CD4-positive, CD25-positive, alpha-beta regulatory T cell (primary cell): ENCODE measurements at regions not wholly inside any gene's neighbourhood (a gene's known extent, or its start where the extent isn't known, plus 50 kb on each side); places are given as distances from the start of the nearest gene placed in this dataset.

Experiments used
- ATAC-seq, 2 donors: fragments of 150-1000 bp; cut with Tn5 transposase; one replicate each; pipeline ENCODE4 v1.10.0; 2021; ENCODE audit warnings: low read depth in 2 of 2, moderate number of reproducible peaks in 2 of 2, moderate library complexity in 1 of 2
- DNase-seq, 3 donors: peaks; one replicate each; pipeline versions ENCODE4 v3.0.0 to v3.0.0-alpha.2; 2012 to 2022; ENCODE audit warnings: mixed read lengths in 1 of 3
- H3K27ac ChIP-seq: one replicate; pipeline ENCODE4 v1.7.0; 2013; ENCODE audit warnings: mild to moderate bottlenecking, low read length; ENCODE audit not compliant: insufficient read depth, poor library complexity, severe bottlenecking
- H3K27me3 ChIP-seq: one replicate; pipeline ENCODE4 v1.7.0; 2013; ENCODE audit warnings: low read length; ENCODE audit not compliant: control insufficient read depth, insufficient read depth
- H3K36me3 ChIP-seq: one replicate; pipeline ENCODE4 v1.7.0; 2013; ENCODE audit warnings: mild to moderate bottlenecking, low read length, moderate library complexity; ENCODE audit not compliant: control insufficient read depth, insufficient read depth
- H3K4me1 ChIP-seq: 2 replicates; pipeline ENCODE4 v1.7.0; 2013; ENCODE audit warnings: mild to moderate bottlenecking, low read length; ENCODE audit not compliant: insufficient read depth, control insufficient read depth, poor library complexity, severe bottlenecking
- H3K4me3 ChIP-seq: one replicate; pipeline ENCODE4 v1.7.0; 2013; ENCODE audit warnings: low read depth, mild to moderate bottlenecking, low read length, moderate library complexity
- H3K9me3 ChIP-seq, 2 experiments: 1 replicate in 1 of 2; 2 replicates in 1 of 2; pipeline ENCODE4 v1.7.0; 2013; ENCODE audit warnings: low read length in 2 of 2, mild to moderate bottlenecking in 1 of 2, moderate library complexity in 1 of 2; ENCODE audit not compliant: control insufficient read depth in 2 of 2
- H3K27ac Mint-ChIP-seq, 3 donors: one replicate each; pipeline ENCODE4 v1.8.0; 2020 to 2022; ENCODE audit warnings: mild to moderate bottlenecking in 3 of 3, mixed read lengths in 3 of 3, moderate library complexity in 2 of 3
- H3K27me3 Mint-ChIP-seq: one replicate; pipeline ENCODE4 v1.8.0; 2022; ENCODE audit warnings: mild to moderate bottlenecking, mixed read lengths
- H3K36me3 Mint-ChIP-seq: one replicate; pipeline ENCODE4 v1.8.0; 2020; ENCODE audit warnings: mixed read lengths
- H3K4me1 Mint-ChIP-seq, 4 donors: one replicate each; pipeline ENCODE4 v1.8.0; 2020 to 2022; ENCODE audit warnings: mixed read lengths in 4 of 4, mild to moderate bottlenecking in 1 of 4
- H3K4me3 Mint-ChIP-seq, 4 donors: one replicate each; pipeline ENCODE4 v1.8.0; 2020 to 2022; ENCODE audit warnings: mild to moderate bottlenecking in 4 of 4, mixed read lengths in 4 of 4, moderate library complexity in 3 of 4
- H3K9me3 Mint-ChIP-seq, 7 donors: one replicate each; pipeline ENCODE4 v1.8.0; 2020 to 2022; ENCODE audit warnings: mixed read lengths in 7 of 7, mild to moderate bottlenecking in 3 of 7, moderate library complexity in 2 of 7

DNA sequence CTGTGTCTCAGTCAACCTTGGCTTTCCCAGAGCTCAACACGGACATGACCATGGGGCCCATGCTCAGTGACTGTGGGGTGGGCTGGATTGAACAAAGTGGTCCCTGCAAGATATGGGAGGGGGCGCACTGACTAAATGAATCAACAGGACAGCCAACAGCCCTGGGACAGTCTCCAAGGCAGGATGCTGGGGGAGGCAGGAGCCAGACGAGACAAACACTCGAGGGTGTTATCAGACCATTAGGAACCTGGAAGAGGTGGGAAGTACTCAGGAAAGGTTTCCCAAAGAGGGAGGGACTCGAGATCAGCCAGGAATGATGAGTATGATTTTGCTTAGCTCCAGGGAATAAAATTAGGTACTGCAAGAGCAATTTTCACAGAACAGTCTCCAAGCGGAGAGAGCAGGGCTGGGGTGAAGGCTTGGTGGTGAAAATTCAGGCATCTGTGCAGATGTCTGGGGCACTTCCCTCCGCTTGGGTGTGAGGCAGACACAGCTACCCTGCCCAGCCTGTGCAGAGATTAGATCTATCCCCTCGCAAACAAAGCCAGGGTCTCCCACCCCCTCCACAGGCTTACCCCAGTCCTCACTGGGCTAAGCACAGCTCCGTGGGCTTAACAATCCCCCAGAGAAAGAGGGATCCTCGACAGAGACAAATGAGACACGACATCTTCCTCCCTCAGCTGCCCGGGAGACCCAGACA lies 261.1 kb upstream of the ZMIZ1 start:
- Mint-ChIP-seq H3K9me3 (peaks cover 0 to 1% (median 0%) of the 10 kb centered on the region in 7 donors), H3K4me3 (no peak overlapping the region), H3K36me3 (no peaks in the 10 kb centered on the region), H3K27ac (no peak overlapping the region), H3K4me1 (no peaks in the 10 kb centered on the region), H3K27me3 (peaks cover 11% of the 10 kb centered on the region)
- Histone ChIP-seq H3K36me3 (no peaks in the 10 kb centered on the region), H3K4me3 (no peak overlapping the region), H3K9me3 (no peaks in the 10 kb centered on the region), H3K27ac (no peak overlapping the region), H3K4me1 (no peaks in the 10 kb centered on the region), H3K27me3 (no peaks in the 10 kb centered on the region)
- ATAC-seq, result no peak
- no peak for DNase-seq

GRCh38 chr10:78808286-78808685 lies 260.5 kb upstream of the ZMIZ1 start:
- Histone ChIP-seq H3K27me3 (no peaks in the 10 kb centered on the region), H3K36me3 (no peaks in the 10 kb centered on the region), H3K4me3 (no peak overlapping the region), H3K4me1 (no peaks in the 10 kb centered on the region), H3K27ac (no peak overlapping the region), H3K9me3 (no peaks in the 10 kb centered on the region)
- Mint-ChIP-seq H3K27me3 (peaks cover 13% of the 10 kb centered on the region), H3K4me3 (no peak overlapping the region), H3K36me3 (no peaks in the 10 kb centered on the region), H3K9me3 (peaks cover 0 to 1% (median 0%) of the 10 kb centered on the region in 7 donors), H3K27ac (no peak overlapping the region), H3K4me1 (no peaks in the 10 kb centered on the region)
- no peak for ATAC-seq
- DNase-seq, result no peak

- Histone ChIP-seq H3K36me3 (no peaks in the 10 kb centered on the region), H3K4me1 (no peaks in the 10 kb centered on the region), H3K27ac (no peak overlapping the region), H3K27me3 (no peaks in the 10 kb centered on the region), H3K9me3 (no peaks in the 10 kb centered on the region), H3K4me3 (no peak overlapping the region)
- Mint-ChIP-seq H3K27ac (no peak overlapping the region), H3K4me1 (no peaks in the 10 kb centered on the region), H3K27me3 (peaks cover 18% of the 10 kb centered on the region), H3K36me3 (no peaks in the 10 kb centered on the region), H3K9me3 (peaks cover 0 to 1% (median 0%) of the 10 kb centered on the region in 7 donors), H3K4me3 (no peak overlapping the region)
- DNase-seq, result no peak
- no peak for ATAC-seq
These were observed 259.9 kb upstream of the ZMIZ1 start for GRCh38 chr10:78808736-78809367.

DNA sequence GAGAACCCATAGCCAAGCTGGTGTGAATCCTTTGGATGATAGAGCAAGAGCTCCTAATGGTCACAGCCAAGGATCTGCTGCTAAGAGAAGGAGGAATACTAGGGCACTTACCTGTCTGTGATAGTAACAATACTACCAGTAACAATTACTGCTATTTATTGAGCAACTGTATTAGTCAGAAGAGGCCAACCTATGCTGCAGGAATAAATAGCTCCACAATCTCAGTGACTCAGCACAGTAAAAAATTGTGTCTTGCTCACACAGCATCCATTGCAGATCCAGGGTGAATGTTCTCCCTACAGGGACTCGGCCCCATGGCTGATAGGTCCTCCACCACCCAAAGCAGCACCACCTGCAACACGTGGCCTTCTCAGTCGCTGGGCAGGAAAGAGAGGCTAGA lies 257.6 kb upstream of the ZMIZ1 start:
- Histone ChIP-seq H3K4me3 (no peak overlapping the region), H3K27me3 (no peaks in the 10 kb centered on the region), H3K27ac (no peak overlapping the region), H3K4me1 (no peaks in the 10 kb centered on the region), H3K36me3 (no peaks in the 10 kb centered on the region), H3K9me3 (no peaks in the 10 kb centered on the region)
- Mint-ChIP-seq H3K4me1 (no peaks in the 10 kb centered on the region), H3K9me3 (peaks cover 0 to 4% (median 0%) of the 10 kb centered on the region in 7 donors), H3K36me3 (no peaks in the 10 kb centered on the region), H3K4me3 (no peak overlapping the region), H3K27ac (no peak overlapping the region), H3K27me3 (peaks cover 18% of the 10 kb centered on the region)
- ATAC-seq, result no peak
- DNase-seq, result no peak

DNA sequence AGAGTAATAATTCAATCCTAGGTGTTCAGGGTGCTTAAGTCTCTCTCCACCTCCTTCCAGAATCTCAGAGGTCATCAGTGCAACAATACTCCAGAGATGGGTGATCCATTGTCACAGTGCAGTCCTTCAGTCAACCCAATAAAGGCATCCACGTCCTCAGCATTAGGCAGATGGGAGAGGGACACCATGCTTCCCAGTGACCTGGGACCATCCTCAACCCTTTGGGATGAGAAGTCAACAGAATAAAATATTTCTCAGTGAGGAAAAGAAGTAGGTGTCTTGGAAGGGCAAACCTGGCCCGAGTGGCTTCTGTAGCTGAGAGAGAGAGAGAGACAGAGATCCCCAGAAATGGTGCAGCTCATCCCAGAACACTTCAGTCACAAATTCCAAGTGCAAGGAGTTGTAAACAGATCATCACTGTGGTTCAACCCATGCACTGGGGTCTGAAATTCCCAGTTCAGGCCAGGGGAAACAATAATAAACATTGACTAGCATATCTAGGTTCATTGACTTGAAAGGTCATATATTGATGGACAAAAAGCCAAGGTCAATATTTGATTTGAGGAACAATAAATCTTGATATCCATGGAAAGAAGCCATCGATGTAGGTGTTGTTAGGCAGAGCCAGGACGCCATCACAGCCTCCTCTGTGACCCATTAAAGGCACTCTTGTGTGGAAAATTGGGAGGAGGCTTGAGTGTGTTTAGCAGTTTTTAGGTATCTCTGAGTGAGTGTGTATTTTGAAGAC lies 256.0 kb upstream of the ZMIZ1 start:
- ATAC-seq (no peak), DNase-seq (no peak)
- H3K27ac ChIP-seq, result no peak overlapping the region
- no peaks in the 10 kb centered on the region for H3K27me3 ChIP-seq
- H3K27ac Mint-ChIP-seq, result no peak overlapping the region
- peaks cover 18% of the 10 kb centered on the region for H3K27me3 Mint-ChIP-seq
- no peaks in the 10 kb centered on the region for H3K4me1 Mint-ChIP-seq
- no peaks in the 10 kb centered on the region for H3K4me1 ChIP-seq
- no peaks in the 10 kb centered on the region for H3K9me3 ChIP-seq
- no peak overlapping the region for H3K4me3 ChIP-seq
- peaks cover 0 to 4% (median 0%) of the 10 kb centered on the region in 7 donors for H3K9me3 Mint-ChIP-seq
- H3K36me3 Mint-ChIP-seq, result no peaks in the 10 kb centered on the region
- H3K36me3 ChIP-seq, result no peaks in the 10 kb centered on the region
- H3K4me3 Mint-ChIP-seq, result no peak overlapping the region

DNA sequence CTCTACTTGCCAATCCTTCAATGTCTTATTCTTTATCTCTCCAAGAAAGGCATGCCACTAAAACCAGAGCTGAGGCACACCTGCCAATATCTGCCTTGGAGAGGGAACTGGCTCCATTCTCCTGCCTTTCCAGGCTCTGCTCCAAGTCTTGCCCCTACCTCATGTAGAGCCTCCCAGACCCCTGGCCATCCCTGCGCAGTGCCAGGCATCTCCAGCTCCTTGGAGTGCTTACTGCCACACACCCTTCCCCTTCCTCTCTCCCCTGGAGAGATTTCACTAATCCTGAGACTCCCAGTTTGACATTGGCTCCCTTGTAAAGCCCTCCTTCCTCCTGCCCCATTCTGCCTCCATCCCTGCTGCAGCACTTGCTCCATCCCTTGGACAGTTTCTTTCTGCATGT lies 255.2 kb upstream of the ZMIZ1 start:
- H3K27ac Mint-ChIP-seq, result peak overlapping the region in 1 of 3 donors; percentile 32
- H3K4me1 Mint-ChIP-seq, result no peaks in the 10 kb centered on the region
- DNase-seq, result no peak
- H3K36me3 ChIP-seq, result no peaks in the 10 kb centered on the region
- H3K36me3 Mint-ChIP-seq, result no peaks in the 10 kb centered on the region
- H3K27me3 ChIP-seq, result no peaks in the 10 kb centered on the region
- H3K27me3 Mint-ChIP-seq, result peaks cover 14% of the 10 kb centered on the region
- H3K9me3 ChIP-seq, result no peaks in the 10 kb centered on the region
- peak overlapping the region in 1 of 4 donors; percentile 33 for H3K4me3 Mint-ChIP-seq
- peaks cover 0 to 4% (median 0%) of the 10 kb centered on the region in 7 donors for H3K9me3 Mint-ChIP-seq
- H3K4me1 ChIP-seq, result no peaks in the 10 kb centered on the region
- ATAC-seq, result no peak
- H3K4me3 ChIP-seq, result no peak overlapping the region
- H3K27ac ChIP-seq, result no peak overlapping the region

GRCh38 chr10:78813998-78814399 lies 254.8 kb upstream of the ZMIZ1 start:
- Mint-ChIP-seq H3K9me3 (peaks cover 0 to 4% (median 0%) of the 10 kb centered on the region in 7 donors), H3K4me3 (peak overlapping the region in 1 of 4 donors; percentile 33), H3K4me1 (no peaks in the 10 kb centered on the region), H3K27ac (no peak overlapping the region), H3K27me3 (peaks cover 14% of the 10 kb centered on the region), H3K36me3 (no peaks in the 10 kb centered on the region)
- Histone ChIP-seq H3K36me3 (no peaks in the 10 kb centered on the region), H3K27me3 (no peaks in the 10 kb centered on the region), H3K27ac (no peak overlapping the region), H3K4me1 (no peaks in the 10 kb centered on the region), H3K4me3 (no peak overlapping the region), H3K9me3 (no peaks in the 10 kb centered on the region)
- DNase-seq (no peak), ATAC-seq (no peak)
